A549 (cell line): ENCODE measurements at regions not wholly inside any gene's neighbourhood (a gene's known extent, or its start where the extent isn't known, plus 50 kb on each side); places are given as distances from the start of the nearest gene placed in this dataset.

Experiments used
- CTCF ChIP-seq: fragments of >200 bp; sonication (Bioruptor Twin); formaldehyde crosslinking; IDR thresholded peaks from 3 replicates; pipeline ENCODE4 v1.5.1; 2016
- HOXA7 ChIP-seq: fragments of 250-450 bp; sonication (Bioruptor Pico); IDR thresholded peaks from 2 replicates; pipeline ENCODE4 v1.5.0; 2020; ENCODE audit warnings: mild to moderate bottlenecking, moderate library complexity
- PBX3 ChIP-seq: IDR thresholded peaks from 2 replicates; pipeline ENCODE4 v1.6.1; 2012
- POLR2A ChIP-seq: IDR thresholded peaks from 2 replicates; pipeline ENCODE4 v1.6.1; 2012; ENCODE audit warnings: mild to moderate bottlenecking, low read length
- RCOR1 ChIP-seq: fragments of 150-350 bp; IDR thresholded peaks from 2 replicates; pipeline ENCODE4 v1.6.1; 2014; ENCODE audit warnings: antibody characterized with exemption, low read length, low read depth

- TF ChIP-seq CTCF (no peak), PBX3 (no peak), RCOR1 (no peak), POLR2A (no peak), HOXA7 (CRISPR knock-in tag) (no peak)
Observed at GRCh38 chrY:7336023-7336873, 424.7 kb upstream of the AMELY start.
